Heart right ventricle (tissue), 16 donors: ENCODE measurements at regions not wholly inside any gene's neighbourhood (a gene's known extent, or its start where the extent isn't known, plus 50 kb on each side); places are given as distances from the start of the nearest gene placed in this dataset.

Experiments used
- ATAC-seq, 8 donors: fragments of 200-7000 bp; cut with Tn5 transposase; one replicate each; pipeline ENCODE4 v1.9.1; 2020; ENCODE audit warnings: mild to moderate bottlenecking in 8 of 8, moderate library complexity in 8 of 8, moderate number of reproducible peaks in 1 of 8
- DNase-seq, 2 donors: peaks; one replicate each; pipeline ENCODE4 v3.0.0-alpha.2; 2020
- H3K27ac ChIP-seq, 10 donors: fragments of 200-600 bp; sonication (generic) in 2 of 10; one replicate each; pipeline versions ENCODE4 v1.5.0 to v1.8.0; 2020 to 2022; ENCODE audit warnings: mild to moderate bottlenecking in 3 of 10
- H3K27me3 ChIP-seq, 7 donors: fragments of 200-600 bp; one replicate each; pipeline ENCODE4 v1.8.0; 2021 to 2022; ENCODE audit warnings: mild to moderate bottlenecking in 2 of 7
- H3K36me3 ChIP-seq, 9 donors: fragments of 200-600 bp; sonication (generic) in 1 of 9; one replicate each; pipeline versions ENCODE4 v1.5.0 to v1.8.0; 2020 to 2022; ENCODE audit warnings: mild to moderate bottlenecking in 2 of 9
- H3K4me1 ChIP-seq, 9 donors: fragments of 200-600 bp; sonication (generic) in 1 of 9; one replicate each; pipeline versions ENCODE4 v1.5.0 to v1.8.0; 2020 to 2022; ENCODE audit warnings: mild to moderate bottlenecking in 4 of 9
- H3K4me3 ChIP-seq, 10 donors: fragments of 200-600 bp; sonication (generic) in 2 of 10; one replicate each; pipeline versions ENCODE4 v1.5.0 to v1.8.0; 2020 to 2022; ENCODE audit warnings: mild to moderate bottlenecking in 7 of 10, moderate library complexity in 2 of 10
- H3K9me3 ChIP-seq, 11 donors: fragments of 200-600 bp in 10 of 11; sonication (generic) in 2 of 11; one replicate each; pipeline versions ENCODE4 v1.5.0 to v1.8.0; 2013 to 2022; ENCODE audit warnings: mild to moderate bottlenecking in 2 of 11, control low read depth in 1 of 11, moderate library complexity in 1 of 11
- CTCF ChIP-seq, 9 donors: fragments of 200-600 bp; sonication (generic) in 2 of 9; IDR thresholded peaks; one replicate each; pipeline versions ENCODE4 v1.5.0 to v1.8.0; 2021 to 2022; ENCODE audit warnings: antibody characterized with exemption in 9 of 9, mild to moderate bottlenecking in 5 of 9, moderate library complexity in 1 of 9
- WGBS, 2 donors: extraction: QIAGEN DNeasy Blood & Tissue Kit; methylation state at CpG; one replicate each; pipeline ENCODE4 v1.1.7; 2013; ENCODE audit warnings: inconsistent platforms in 1 of 2; 5-methylcytosine and 5-hydroxymethylcytosine counted together
- intact Hi-C, 10 donors: fragments of 100-400 bp; cut with DNase I; formaldehyde crosslinking; loops; one replicate each; pipeline versions ENCODE4 v1.11.1 to v1.14.2; 2022
- donor health status: Arrhythmogenic right ventricular cardiomyopathy.
- donor health status: ischemic (EF 13 %, LVEDD 7.1; RV severe dilation, severe dysfunction).
- donor health status: healthy with polysubstance abuse.
- donor health status: DM: no; HTN: yes; CAD: no.
- donor health status: DM: no; HTN: no; CAD: no.
- donor health status: ischemic (EF 25% LVEDD 6.9; RV normal size, moderate dysfunction).
- donor health status: ischemic (EF 25% LVEDD 5.7; RV mildly dilated, moderate dysfunction).
- donor health status: healthy.
- donor health status: DM: yes; HTN: yes; CAD: no.
- donor health status: Ischemic cardiomyopathy.
- donor health status: ischemic (EF 35%, LVEDD 5.7; RV mildly dilated, moderate dysfunction).
- donor health status: nonischemic (EF 11% LVEDD 7.7; RV severe dilation, severe dysfunction).
- donor health status: DM: yes; HTN: yes; CAD: no.
- donor health status: PGD.
- donor health status: ischemic (EF 29% LVEDD 5.4; RV normal size, mild dysfunction).
- donor health status: nonischemic (EF 23%, LVEDD 6.1; RV moderate dilation, normal function).

- no peak for DNase-seq
- no peak overlapping the region for H3K27ac ChIP-seq
- TF ChIP-seq CTCF (IDR thresholded peaks at IDR 0.05): no peak
- no peak for ATAC-seq
- H3K4me3 ChIP-seq: no peak overlapping the region
- intact Hi-C loops: no loop called here
- H3K36me3 ChIP-seq: no peaks in the 10 kb centered on the region
- 81 to 91% methylated on average over 2 of the region's 2 CpGs for WGBS, 2 donors
- H3K4me1 ChIP-seq: no peaks in the 10 kb centered on the region
- no peaks in the 10 kb centered on the region for H3K27me3 ChIP-seq
- no peaks in the 10 kb centered on the region for H3K9me3 ChIP-seq
These were observed 72.3 kb downstream of the MACIR start for GRCh38 chr5:103330875-103331274.
